HepG2 (cell line): ENCODE measurements at regions not wholly inside any gene's neighbourhood (a gene's known extent, or its start where the extent isn't known, plus 50 kb on each side); places are given as distances from the start of the nearest gene placed in this dataset.
A peak's percentile ranks its signal among the peaks of the same experiment; 100 is the strongest.

ENCODE experiments used
- ATAC-seq: fragments of 200-7000 bp; cut with Tn5 transposase; 3 replicates; pipeline ENCODE4 v1.9.1; 2020; ENCODE audit warnings: mild to moderate bottlenecking, moderate library complexity
- BruUV-seq: library from RNA; stranded (reverse); fragments of 400-500 nt; replicated peaks from 2 replicates; lab custom pipeline; 2021; lab: Mats Ljungman, UMichigan
- CTCF ChIA-PET: fragments of 300-600 bp; formaldehyde crosslinking; extraction: SDS; loops from one replicate; lab custom pipeline; 2021; ENCODE audit warnings: low total read pairs, inconsistent platforms, low intra/inter-chr PET ratio; lab: Yijun Ruan, JAX
- POLR2A ChIA-PET: fragments of 350-600 bp; sonication (Branson Sonifier 250); formaldehyde crosslinking; loops from one replicate; lab custom pipeline; 2020; ENCODE audit warnings: antibody characterized with exemption, inconsistent platforms; lab: Yijun Ruan, JAX
- DNase-seq: peaks from one replicate; pipeline ENCODE4 v3.0.0-alpha.2; 2015; ENCODE audit warnings: low spot score
- FAIRE-seq: peaks from 3 replicates; lab custom pipeline; 2011; peaks lifted over from hg19 to GRCh38; lab: Jason Lieb, UNC
- H2AFZ ChIP-seq: one replicate; pipeline ENCODE4 v1.6.1; 2011; ENCODE audit warnings: low read length, inconsistent platforms
- H3K27ac ChIP-seq: fragments of 300-600 bp; 3 replicates; pipeline ENCODE4 v1.8.0; 2011; ENCODE audit warnings: mixed run types, mild to moderate bottlenecking, mixed read lengths, low read length, inconsistent platforms; ENCODE audit not compliant: insufficient read depth; ENCODE audit errors: extremely low read length
- H3K27me3 ChIP-seq, 2 experiments: fragments of 200-600 bp in 1 of 2; 2 replicates in 1 of 2; 3 replicates in 1 of 2; pipeline versions ENCODE4 v1.6.0 to v1.8.0; 2011; ENCODE audit warnings: low read length in 2 of 2, mild to moderate bottlenecking in 2 of 2, moderate library complexity in 2 of 2, inconsistent platforms in 1 of 2; ENCODE audit not compliant: insufficient read depth in 2 of 2, control insufficient read depth in 1 of 2
- H3K36me3 ChIP-seq, 2 experiments: fragments of 200-600 bp in 1 of 2; replicated peaks in 1 of 2; 2 replicates in 1 of 2; 3 replicates in 1 of 2; pipeline versions ENCODE4 v1.5.1 to v1.8.0; 2011; ENCODE audit warnings: low read length in 2 of 2, inconsistent platforms in 1 of 2; ENCODE audit not compliant: insufficient read depth in 2 of 2, control insufficient read depth in 1 of 2
- H3K4me1 ChIP-seq: 2 replicates; pipeline ENCODE4 v1.5.1; 2012; ENCODE audit warnings: low read length, inconsistent platforms; ENCODE audit not compliant: insufficient read depth
- H3K4me2 ChIP-seq: 2 replicates; pipeline ENCODE4 v1.6.0; 2011; ENCODE audit warnings: low read depth, low read length, inconsistent platforms
- H3K4me3 ChIP-seq, 3 experiments: fragments of 200-600 bp in 1 of 3; sonication (generic), shearing (Covaris generic) in 1 of 3; replicated peaks in 1 of 3; 2 replicates each; pipeline ENCODE4 v1.5.1; 2011 to 2016; ENCODE audit warnings: low read length in 3 of 3, inconsistent platforms in 2 of 3, low read depth in 2 of 3, mild to moderate bottlenecking in 2 of 3, control low read depth in 1 of 3, mixed read lengths in 1 of 3; ENCODE audit not compliant: insufficient read depth in 1 of 3
- H3K79me2 ChIP-seq: one replicate; pipeline ENCODE4 v1.6.1; 2011; ENCODE audit warnings: low read length, inconsistent platforms; ENCODE audit not compliant: insufficient read depth
- H3K9ac ChIP-seq: 2 replicates; pipeline ENCODE4 v1.6.0; 2011; ENCODE audit warnings: mild to moderate bottlenecking, low read depth, low read length, inconsistent platforms; ENCODE audit not compliant: insufficient read depth
- H3K9me3 ChIP-seq: 2 replicates; pipeline ENCODE4 v1.5.1; 2012; ENCODE audit warnings: mild to moderate bottlenecking, low read length
- H4K20me1 ChIP-seq: 2 replicates; pipeline ENCODE4 v1.6.0; 2011; ENCODE audit warnings: inconsistent platforms, mild to moderate bottlenecking, low read length, moderate library complexity; ENCODE audit not compliant: insufficient read depth
- AHR ChIP-seq: IDR thresholded peaks from 2 replicates; pipeline ENCODE4 v1.6.1; 2018; ENCODE audit warnings: missing genetic modification reagents, missing compliant biosample characterization
- CBX5 ChIP-seq: sonication (generic); formaldehyde crosslinking; IDR thresholded peaks from 2 replicates; pipeline ENCODE4 v1.4.0; 2020; ENCODE audit warnings: missing genetic modification reagents, borderline replicate concordance
- HES4 ChIP-seq: sonication (generic); formaldehyde crosslinking; IDR thresholded peaks from 2 replicates; pipeline ENCODE4 v1.9.0; 2021; ENCODE audit warnings: mild to moderate bottlenecking, missing genetic modification reagents, borderline replicate concordance
- HNF1B ChIP-seq: sonication (generic); formaldehyde crosslinking; IDR thresholded peaks from 2 replicates; pipeline ENCODE4 v1.5.1; 2020; ENCODE audit warnings: mild to moderate bottlenecking, moderate library complexity, missing genetic modification reagents
- HNRNPLL ChIP-seq: fragments of 200-400 bp; formaldehyde crosslinking; IDR thresholded peaks from 2 replicates; pipeline ENCODE4 v1.6.1; 2017; ENCODE audit warnings: mild to moderate bottlenecking, low read depth, low read length; ENCODE audit not compliant: poor library complexity, severe bottlenecking
- KAT7 ChIP-seq: IDR thresholded peaks from 2 replicates; pipeline ENCODE4 v1.6.1; 2018; ENCODE audit warnings: borderline replicate concordance, missing compliant biosample characterization
- MTA1 ChIP-seq: sonication (generic); formaldehyde crosslinking; IDR thresholded peaks from 2 replicates; pipeline ENCODE4 v1.4.0; 2020; ENCODE audit warnings: missing genetic modification reagents, mild to moderate bottlenecking, borderline replicate concordance
- NCOA5 ChIP-seq: sonication (generic); formaldehyde crosslinking; IDR thresholded peaks from 2 replicates; pipeline ENCODE4 v1.4.0; 2020; ENCODE audit warnings: missing genetic modification reagents
- NFIC ChIP-seq: IDR thresholded peaks from 2 replicates; pipeline ENCODE4 v1.6.1; 2012; ENCODE audit warnings: mild to moderate bottlenecking, low read length, inconsistent platforms
- NONO ChIP-seq, 2 experiments: fragments of 450-650 bp in 1 of 2; sonication (generic) in 1 of 2; formaldehyde crosslinking in 1 of 2; IDR thresholded peaks in 1 of 2; conservative IDR thresholded peaks in 1 of 2; 2 replicates each; pipeline versions ENCODE4 v1.6.1 to v1.8.0; 2017 to 2022; ENCODE audit warnings: mild to moderate bottlenecking in 1 of 2, missing genetic modification reagents in 1 of 2, moderate library complexity in 1 of 2
- NR2F1 ChIP-seq, 2 experiments: fragments of 450-650 bp in 1 of 2; formaldehyde crosslinking in 1 of 2; IDR thresholded peaks; 2 replicates each; pipeline versions ENCODE4 v1.5.0 to v1.6.1; 2016 to 2020; ENCODE audit warnings: mild to moderate bottlenecking in 1 of 2, missing compliant biosample characterization in 1 of 2, missing genetic modification reagents in 1 of 2, moderate library complexity in 1 of 2
- RELA ChIP-seq: sonication (generic); formaldehyde crosslinking; IDR thresholded peaks from 2 replicates; pipeline ENCODE4 v1.4.0; 2020; ENCODE audit warnings: missing genetic modification reagents
- SALL2 ChIP-seq: sonication (generic); formaldehyde crosslinking; IDR thresholded peaks from 2 replicates; pipeline ENCODE4 v1.8.1; 2023; ENCODE audit warnings: mild to moderate bottlenecking, missing genetic modification reagents, inconsistent platforms
- TSC22D2 ChIP-seq: sonication (generic); formaldehyde crosslinking; IDR thresholded peaks from 2 replicates; pipeline ENCODE4 v1.5.1; 2020; ENCODE audit warnings: missing genetic modification reagents, mild to moderate bottlenecking, borderline replicate concordance
- ZNF34 ChIP-seq: sonication (generic); formaldehyde crosslinking; IDR thresholded peaks from 2 replicates; pipeline ENCODE4 v1.4.0; 2020; ENCODE audit warnings: mild to moderate bottlenecking, missing genetic modification reagents, borderline replicate concordance
- WGBS: methylation state at CpG from one replicate; pipeline ENCODE4 v1.1.6; 2017; ENCODE audit warnings: low lambda C conversion rate; 5-methylcytosine and 5-hydroxymethylcytosine counted together
- in situ Hi-C: cut with HindIII; loops from 2 replicates; pipeline ENCODE4 v1.10.0; 2017; ENCODE audit warnings: low pct_unique_long_range_greater_than_20kb; ENCODE audit not compliant: extremely low pct_ligation_motif_present
- intact Hi-C: fragments of 100-400 bp; cut with micrococcal nuclease; formaldehyde crosslinking; loops from one replicate; pipeline ENCODE4 v1.10.0; 2022; ENCODE audit not compliant: unreplicated experiment
- TF ChIP-seq, protein P1 (sequence below), 2 experiments: fragments of 450-650 bp in 1 of 2; sonication (generic) in 1 of 2; formaldehyde crosslinking; IDR thresholded peaks; 2 replicates each; pipeline versions ENCODE4 v1.5.0 to v1.8.0; 2020 to 2022; ENCODE audit warnings: mild to moderate bottlenecking in 1 of 2, missing genetic modification reagents in 1 of 2
- TF ChIP-seq, protein P2 (sequence below): IDR thresholded peaks from 2 replicates; pipeline ENCODE4 v1.6.1; 2016; ENCODE audit warnings: low read depth, control low read depth

GRCh38 chr1:201703621-201704438 is 125.1 kb upstream of the IPO9 start:
- H4K20me1 ChIP-seq: no peaks in the 10 kb centered on the region; the same call in 1 of the 2 replicates
- H3K27ac ChIP-seq: no peak overlapping the region
- no peak overlapping the region for H3K4me3 ChIP-seq
- BruUV-seq: no TSS peak
- peak; percentile 59 for FAIRE-seq
- WGBS: 12% methylated on average over 5 of the region's 23 CpGs
- H3K36me3 ChIP-seq: no peaks in the 10 kb centered on the region
- peaks cover 4% of the 10 kb centered on the region; the same call in 1 of the 2 replicates for H3K4me1 ChIP-seq
- peaks cover 4 to 11% of the 10 kb centered on the region in 2 experiments; a peak in 2 of 5 replicates for H3K27me3 ChIP-seq
- no peak overlapping the region for H3K9ac ChIP-seq
- peak overlapping the region; percentile 54 for H3K4me2 ChIP-seq
- POLR2A ChIA-PET: no interaction called here
- peak; percentile 37 for DNase-seq
- no peaks in the 10 kb centered on the region for H3K9me3 ChIP-seq
- intact Hi-C loops: loop anchor here (1.0 kb wide), 2 partner anchors 145 to 174 kb away; no protein-coding TSS in a partner anchor
- no peaks in the 10 kb centered on the region for H3K79me2 ChIP-seq
- CTCF ChIA-PET: interaction anchor here (1.3 to 3.6 kb wide), 3 partner anchors 89 to 173 kb away, joined by 4 to 28 read pairs (median 23); no protein-coding TSS in a partner anchor
- in situ Hi-C loops: no loop called here
- peak; percentile 99 for ATAC-seq
- no peak overlapping the region for H2AFZ ChIP-seq
- TF ChIP-seq TSC22D2 (CRISPR knock-in tag): no peak
- TF ChIP-seq AHR (CRISPR knock-in tag): no peak
- TF ChIP-seq NFIC: no peak
- TF ChIP-seq HNF1B: peak; percentile 30; the same call in 1 of the 2 replicates
- TF ChIP-seq RELA: no peak
- no peak for TF ChIP-seq ZNF34 (CRISPR knock-in tag)
- TF ChIP-seq HNRNPLL: peak; percentile 76
- TF ChIP-seq HES4 (CRISPR knock-in tag): no peak
- TF ChIP-seq SALL2: no peak
- TF ChIP-seq KAT7: no peak
- TF ChIP-seq NR2F1 (CRISPR knock-in tag; IDR thresholded peaks at IDR 0.05): no peak
- TF ChIP-seq NCOA5 (CRISPR knock-in tag): no peak
- TF ChIP-seq, protein P1, sequence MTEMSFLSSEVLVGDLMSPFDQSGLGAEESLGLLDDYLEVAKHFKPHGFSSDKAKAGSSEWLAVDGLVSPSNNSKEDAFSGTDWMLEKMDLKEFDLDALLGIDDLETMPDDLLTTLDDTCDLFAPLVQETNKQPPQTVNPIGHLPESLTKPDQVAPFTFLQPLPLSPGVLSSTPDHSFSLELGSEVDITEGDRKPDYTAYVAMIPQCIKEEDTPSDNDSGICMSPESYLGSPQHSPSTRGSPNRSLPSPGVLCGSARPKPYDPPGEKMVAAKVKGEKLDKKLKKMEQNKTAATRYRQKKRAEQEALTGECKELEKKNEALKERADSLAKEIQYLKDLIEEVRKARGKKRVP (CRISPR knock-in tag; IDR thresholded peaks at IDR 0.05): no peak
- no peak for TF ChIP-seq NONO (IDR thresholded peaks at IDR 0.05)
- TF ChIP-seq NONO (CRISPR knock-in tag; conservative IDR thresholded peaks at IDR 0.05): no peak
- no peak for TF ChIP-seq CBX5
- TF ChIP-seq, protein P2, sequence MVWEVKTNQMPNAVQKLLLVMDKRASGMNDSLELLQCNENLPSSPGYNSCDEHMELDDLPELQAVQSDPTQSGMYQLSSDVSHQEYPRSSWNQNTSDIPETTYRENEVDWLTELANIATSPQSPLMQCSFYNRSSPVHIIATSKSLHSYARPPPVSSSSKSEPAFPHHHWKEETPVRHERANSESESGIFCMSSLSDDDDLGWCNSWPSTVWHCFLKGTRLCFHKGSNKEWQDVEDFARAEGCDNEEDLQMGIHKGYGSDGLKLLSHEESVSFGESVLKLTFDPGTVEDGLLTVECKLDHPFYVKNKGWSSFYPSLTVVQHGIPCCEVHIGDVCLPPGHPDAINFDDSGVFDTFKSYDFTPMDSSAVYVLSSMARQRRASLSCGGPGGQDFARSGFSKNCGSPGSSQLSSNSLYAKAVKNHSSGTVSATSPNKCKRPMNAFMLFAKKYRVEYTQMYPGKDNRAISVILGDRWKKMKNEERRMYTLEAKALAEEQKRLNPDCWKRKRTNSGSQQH (CRISPR knock-in tag): no peak
- TF ChIP-seq MTA1 (CRISPR knock-in tag): no peak
